Colonic mucosa (tissue), 4 donors: ENCODE measurements at regions not wholly inside any gene's neighbourhood (a gene's known extent, or its start where the extent isn't known, plus 50 kb on each side); places are given as distances from the start of the nearest gene placed in this dataset.

Experiments
- DNase-seq: peaks from one replicate; pipeline ENCODE4 v3.0.0-alpha.2; 2020
- H3K27ac ChIP-seq: fragments of 200-600 bp; one replicate; pipeline ENCODE4 v1.8.0; 2021
- H3K27me3 ChIP-seq: fragments of 200-600 bp; one replicate; pipeline ENCODE4 v1.8.0; 2021
- H3K36me3 ChIP-seq: fragments of 200-600 bp; one replicate; pipeline ENCODE4 v1.8.0; 2021
- H3K4me1 ChIP-seq: fragments of 200-600 bp; one replicate; pipeline ENCODE4 v1.8.0; 2021; ENCODE audit warnings: mild to moderate bottlenecking
- H3K4me3 ChIP-seq: fragments of 200-600 bp; one replicate; pipeline ENCODE4 v1.8.0; 2021
- H3K9ac ChIP-seq, 2 donors: one replicate each; pipeline ENCODE4 v1.7.0; 2013; ENCODE audit warnings: control low read depth in 2 of 2, low read depth in 2 of 2, low read length in 2 of 2
- H3K9me3 ChIP-seq: fragments of 200-600 bp; one replicate; pipeline ENCODE4 v1.8.0; 2021
- intact Hi-C: fragments of 100-400 bp; cut with DNase I; formaldehyde crosslinking; loops from one replicate; pipeline ENCODE4 v1.14.1; 2022
- TF ChIP-seq, protein P1 (sequence below): fragments of 200-600 bp; IDR thresholded peaks from one replicate; pipeline ENCODE4 v1.8.0; 2022; ENCODE audit warnings: antibody characterized with exemption, mild to moderate bottlenecking
- donor health status: healthy.
- donor health status: DM: no; HTN: no; CAD: no.
- donor health status: DM: no; HTN: no; CAD: no.

GRCh38 chr21:35583566-35584216 is 476.6 kb downstream of the SETD4 start:
- Histone ChIP-seq H3K36me3 (no peaks in the 10 kb centered on the region), H3K4me3 (no peak overlapping the region), H3K9ac (no peak overlapping the region), H3K27me3 (no peaks in the 10 kb centered on the region), H3K4me1 (no peaks in the 10 kb centered on the region), H3K9me3 (no peaks in the 10 kb centered on the region), H3K27ac (no peak overlapping the region)
- intact Hi-C loops = no loop called here
- TF ChIP-seq, protein P1, sequence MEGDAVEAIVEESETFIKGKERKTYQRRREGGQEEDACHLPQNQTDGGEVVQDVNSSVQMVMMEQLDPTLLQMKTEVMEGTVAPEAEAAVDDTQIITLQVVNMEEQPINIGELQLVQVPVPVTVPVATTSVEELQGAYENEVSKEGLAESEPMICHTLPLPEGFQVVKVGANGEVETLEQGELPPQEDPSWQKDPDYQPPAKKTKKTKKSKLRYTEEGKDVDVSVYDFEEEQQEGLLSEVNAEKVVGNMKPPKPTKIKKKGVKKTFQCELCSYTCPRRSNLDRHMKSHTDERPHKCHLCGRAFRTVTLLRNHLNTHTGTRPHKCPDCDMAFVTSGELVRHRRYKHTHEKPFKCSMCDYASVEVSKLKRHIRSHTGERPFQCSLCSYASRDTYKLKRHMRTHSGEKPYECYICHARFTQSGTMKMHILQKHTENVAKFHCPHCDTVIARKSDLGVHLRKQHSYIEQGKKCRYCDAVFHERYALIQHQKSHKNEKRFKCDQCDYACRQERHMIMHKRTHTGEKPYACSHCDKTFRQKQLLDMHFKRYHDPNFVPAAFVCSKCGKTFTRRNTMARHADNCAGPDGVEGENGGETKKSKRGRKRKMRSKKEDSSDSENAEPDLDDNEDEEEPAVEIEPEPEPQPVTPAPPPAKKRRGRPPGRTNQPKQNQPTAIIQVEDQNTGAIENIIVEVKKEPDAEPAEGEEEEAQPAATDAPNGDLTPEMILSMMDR = no peak
- DNase-seq = no peak

DNA sequence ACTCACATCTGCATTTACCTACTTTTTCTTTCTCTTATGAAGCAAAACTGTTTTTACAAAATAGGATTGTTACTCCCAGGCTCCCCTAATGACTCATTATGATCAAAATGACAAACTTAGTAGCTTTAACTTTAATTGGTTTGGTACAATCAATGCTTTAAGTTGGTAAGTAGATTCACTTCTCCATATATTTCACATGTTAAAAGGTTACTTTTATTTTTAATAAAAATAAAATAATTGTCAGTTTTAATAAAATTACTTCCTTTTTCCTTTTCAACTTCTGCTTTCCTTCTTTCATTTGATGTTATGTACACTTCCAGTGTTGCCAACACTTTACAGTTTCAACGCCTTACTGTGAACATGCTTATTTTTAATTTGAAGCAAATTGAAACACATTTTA is 477.6 kb downstream of the SETD4 start:
- intact Hi-C loops = no loop called here
- TF ChIP-seq, protein P1 = no peak

DNA sequence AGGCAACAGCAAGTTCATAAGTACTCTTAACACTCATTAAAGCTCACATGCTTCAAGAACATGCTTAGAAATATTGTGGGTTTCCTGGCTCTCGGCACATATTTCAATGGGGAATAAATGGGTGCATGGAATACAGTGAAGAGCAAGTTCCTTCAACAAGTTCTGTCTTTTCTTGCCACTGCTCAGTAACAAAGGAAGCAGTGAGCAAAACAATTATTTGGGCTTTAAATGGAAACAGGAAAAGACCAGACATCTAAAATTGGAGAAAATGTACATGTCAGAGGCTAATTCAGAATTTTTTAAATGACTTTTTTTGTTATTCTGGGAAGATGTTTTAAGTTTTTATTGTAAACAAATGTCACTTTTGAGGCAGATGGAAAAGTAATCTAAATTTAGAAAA is 478.7 kb downstream of the SETD4 start:
- Histone ChIP-seq H3K4me1 (no peaks in the 10 kb centered on the region), H3K27ac (no peak overlapping the region), H3K9ac (no peak overlapping the region), H3K9me3 (no peaks in the 10 kb centered on the region), H3K36me3 (no peaks in the 10 kb centered on the region), H3K4me3 (no peak overlapping the region), H3K27me3 (no peaks in the 10 kb centered on the region)
- DNase-seq = no peak
- intact Hi-C loops = no loop called here
- TF ChIP-seq, protein P1 = no peak

More for the DNA sequence above, 477.6 kb downstream of the SETD4 start:
- H3K36me3 ChIP-seq = no peaks in the 10 kb centered on the region
- no peak overlapping the region for H3K4me3 ChIP-seq
- DNase-seq = no peak
- H3K9me3 ChIP-seq = no peaks in the 10 kb centered on the region
- H3K9ac ChIP-seq = no peak overlapping the region
- H3K27me3 ChIP-seq = no peaks in the 10 kb centered on the region
- no peaks in the 10 kb centered on the region for H3K4me1 ChIP-seq
- H3K27ac ChIP-seq = no peak overlapping the region

GRCh38 chr21:35579520-35580293 is 480.6 kb downstream of the SETD4 start:
- Histone ChIP-seq H3K27ac (no peak overlapping the region), H3K4me1 (no peaks in the 10 kb centered on the region), H3K27me3 (no peaks in the 10 kb centered on the region), H3K4me3 (no peak overlapping the region), H3K9me3 (no peaks in the 10 kb centered on the region), H3K36me3 (no peaks in the 10 kb centered on the region), H3K9ac (no peak overlapping the region)
- intact Hi-C loops = no loop called here
- no peak for DNase-seq
- TF ChIP-seq, protein P1 = no peak

GRCh38 chr21:35578831-35579471 is 481.4 kb downstream of the SETD4 start:
- Histone ChIP-seq H3K36me3 (no peaks in the 10 kb centered on the region), H3K9me3 (no peaks in the 10 kb centered on the region), H3K4me3 (no peak overlapping the region), H3K4me1 (no peaks in the 10 kb centered on the region), H3K9ac (no peak overlapping the region), H3K27ac (no peak overlapping the region), H3K27me3 (no peaks in the 10 kb centered on the region)
- DNase-seq = no peak
- intact Hi-C loops = no loop called here
- TF ChIP-seq, protein P1 = no peak
